Loucy (cell line): ENCODE measurements at regions not wholly inside any gene's neighbourhood (a gene's known extent, or its start where the extent isn't known, plus 50 kb on each side); places are given as distances from the start of the nearest gene placed in this dataset.

Experiments used
- H2AFZ ChIP-seq: fragments of 200-600 bp; sonication (generic); 2 replicates; pipeline ENCODE4 v1.6.0; 2016; ENCODE audit warnings: antibody characterized with exemption, mild to moderate bottlenecking, low read length, moderate library complexity
- H3F3A ChIP-seq: fragments of 200-600 bp; 2 replicates; pipeline ENCODE4 v1.6.0; 2016; ENCODE audit warnings: antibody characterized with exemption, low read depth, mild to moderate bottlenecking
- H3K27me3 ChIP-seq: fragments of 200-600 bp; sonication (generic); 2 replicates; pipeline ENCODE4 v1.6.1; 2014; ENCODE audit warnings: low read length, mild to moderate bottlenecking; ENCODE audit not compliant: insufficient read depth, poor library complexity, severe bottlenecking
- H3K36me3 ChIP-seq: fragments of 200-600 bp; sonication (generic); 2 replicates; pipeline ENCODE4 v1.6.1; 2016; ENCODE audit warnings: low read length; ENCODE audit not compliant: insufficient read depth
- H3K4me1 ChIP-seq: fragments of 200-600 bp; sonication (generic); 2 replicates; pipeline ENCODE4 v1.5.1; 2014; ENCODE audit warnings: low read length, mild to moderate bottlenecking; ENCODE audit not compliant: insufficient read depth, poor library complexity, severe bottlenecking
- H3K4me2 ChIP-seq: fragments of 200-600 bp; sonication (generic); 2 replicates; pipeline ENCODE4 v1.6.0; 2014; ENCODE audit warnings: antibody characterized with exemption, low read length, low read depth, mild to moderate bottlenecking; ENCODE audit not compliant: poor library complexity, severe bottlenecking
- H3K4me3 ChIP-seq: fragments of 200-600 bp; sonication (generic); 2 replicates; pipeline ENCODE4 v1.5.1; 2014; ENCODE audit warnings: low read length, mild to moderate bottlenecking, mixed read lengths; ENCODE audit not compliant: poor library complexity, severe bottlenecking
- H3K79me2 ChIP-seq: fragments of 200-600 bp; sonication (generic); 2 replicates; pipeline ENCODE4 v1.6.1; 2014; ENCODE audit warnings: low read length; ENCODE audit not compliant: insufficient read depth
- H3K9ac ChIP-seq: fragments of 200-600 bp; sonication (generic); 2 replicates; pipeline ENCODE4 v1.6.0; 2014; ENCODE audit warnings: mild to moderate bottlenecking, low read depth, low read length, moderate library complexity; ENCODE audit not compliant: poor library complexity, severe bottlenecking
- H3K9me2 ChIP-seq: fragments of 200-600 bp; sonication (generic); replicated peaks from 2 replicates; pipeline ENCODE4 v1.6.1; 2016; ENCODE audit warnings: low read depth, low read length, mixed read lengths
- H3K9me3 ChIP-seq: fragments of 200-600 bp; sonication (generic); 2 replicates; pipeline ENCODE4 v1.6.1; 2014; ENCODE audit warnings: mild to moderate bottlenecking, antibody characterized with exemption, low read length, low read depth; ENCODE audit not compliant: insufficient read depth
- H4K20me1 ChIP-seq: fragments of 200-600 bp; sonication (generic); 2 replicates; pipeline ENCODE4 v1.6.0; 2014; ENCODE audit warnings: antibody characterized with exemption, low read length, mild to moderate bottlenecking; ENCODE audit not compliant: insufficient read depth, poor library complexity, severe bottlenecking
- EZH2phosphoT487 ChIP-seq: fragments of 200-600 bp; IDR thresholded peaks from 2 replicates; pipeline ENCODE4 v1.6.1; 2018; ENCODE audit warnings: antibody characterized with exemption, mild to moderate bottlenecking, moderate library complexity, borderline replicate concordance
- TF ChIP-seq, protein P1 (sequence below): fragments of 200-600 bp; sonication (generic); conservative IDR thresholded peaks from 2 replicates; pipeline ENCODE4 v1.5.1; 2014; ENCODE audit warnings: mild to moderate bottlenecking, antibody characterized with exemption, low read length

DNA sequence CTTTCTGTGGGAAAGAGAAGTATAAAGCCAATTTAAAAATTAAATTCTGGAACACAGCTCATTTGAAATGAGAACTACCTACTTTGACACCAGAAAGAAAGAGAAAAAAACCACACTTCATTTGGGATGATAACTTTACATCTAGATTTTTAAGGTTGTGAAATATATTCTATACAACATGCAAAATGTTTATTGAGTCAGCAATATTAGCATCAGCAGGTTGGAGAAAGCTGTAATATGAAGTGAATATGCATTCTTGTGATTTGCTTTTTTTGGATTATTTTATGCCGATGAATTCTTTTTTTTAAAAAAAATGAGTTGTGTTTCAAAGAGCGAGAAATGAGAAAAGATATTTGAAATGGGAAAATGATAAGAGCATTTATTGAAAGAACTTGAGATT, 307.0 kb upstream of the DPPA4 start:
- H3K4me2 ChIP-seq = no peak overlapping the region

DNA sequence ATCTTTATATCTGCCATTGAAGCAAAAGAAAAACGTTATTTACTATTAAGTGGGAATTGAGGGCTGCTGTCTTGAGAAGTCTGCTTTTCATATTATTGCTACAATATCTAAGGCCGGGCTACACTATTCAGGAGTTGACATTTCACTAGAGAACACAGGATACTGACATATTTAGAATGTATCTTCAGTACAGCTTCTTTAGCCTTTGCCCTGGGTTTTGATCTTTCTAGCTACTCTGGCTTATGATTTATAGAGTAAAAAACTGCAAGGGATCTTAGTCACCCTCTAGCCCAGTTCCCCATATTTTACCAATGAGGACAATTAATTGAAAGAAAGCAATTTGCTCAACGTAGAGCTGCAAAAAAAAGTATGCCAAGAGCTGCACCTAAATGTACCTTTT, 307.4 kb upstream of the DPPA4 start:
- Histone ChIP-seq H3F3A (no peaks in the 10 kb centered on the region), H2AFZ (no peak overlapping the region), H3K9ac (no peak overlapping the region), H3K79me2 (no peaks in the 10 kb centered on the region), H3K9me2 (no peaks in the 10 kb centered on the region), H3K27me3 (no peaks in the 10 kb centered on the region), H3K4me2 (no peak overlapping the region), H3K4me3 (no peak overlapping the region), H3K9me3 (no peaks in the 10 kb centered on the region), H4K20me1 (no peaks in the 10 kb centered on the region), H3K4me1 (no peaks in the 10 kb centered on the region), H3K36me3 (no peaks in the 10 kb centered on the region)
- no peak for TF ChIP-seq EZH2phosphoT487
- TF ChIP-seq, protein P1, sequence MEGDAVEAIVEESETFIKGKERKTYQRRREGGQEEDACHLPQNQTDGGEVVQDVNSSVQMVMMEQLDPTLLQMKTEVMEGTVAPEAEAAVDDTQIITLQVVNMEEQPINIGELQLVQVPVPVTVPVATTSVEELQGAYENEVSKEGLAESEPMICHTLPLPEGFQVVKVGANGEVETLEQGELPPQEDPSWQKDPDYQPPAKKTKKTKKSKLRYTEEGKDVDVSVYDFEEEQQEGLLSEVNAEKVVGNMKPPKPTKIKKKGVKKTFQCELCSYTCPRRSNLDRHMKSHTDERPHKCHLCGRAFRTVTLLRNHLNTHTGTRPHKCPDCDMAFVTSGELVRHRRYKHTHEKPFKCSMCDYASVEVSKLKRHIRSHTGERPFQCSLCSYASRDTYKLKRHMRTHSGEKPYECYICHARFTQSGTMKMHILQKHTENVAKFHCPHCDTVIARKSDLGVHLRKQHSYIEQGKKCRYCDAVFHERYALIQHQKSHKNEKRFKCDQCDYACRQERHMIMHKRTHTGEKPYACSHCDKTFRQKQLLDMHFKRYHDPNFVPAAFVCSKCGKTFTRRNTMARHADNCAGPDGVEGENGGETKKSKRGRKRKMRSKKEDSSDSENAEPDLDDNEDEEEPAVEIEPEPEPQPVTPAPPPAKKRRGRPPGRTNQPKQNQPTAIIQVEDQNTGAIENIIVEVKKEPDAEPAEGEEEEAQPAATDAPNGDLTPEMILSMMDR = no peak

More for the DNA sequence above, 307.0 kb upstream of the DPPA4 start:
- H3F3A ChIP-seq = no peaks in the 10 kb centered on the region
- no peaks in the 10 kb centered on the region for H3K9me2 ChIP-seq
- no peak overlapping the region for H2AFZ ChIP-seq
- no peaks in the 10 kb centered on the region for H3K36me3 ChIP-seq
- H4K20me1 ChIP-seq = no peaks in the 10 kb centered on the region
- no peak overlapping the region for H3K9ac ChIP-seq
- TF ChIP-seq, protein P1 = no peak
- TF ChIP-seq EZH2phosphoT487 = no peak
- H3K4me1 ChIP-seq = no peaks in the 10 kb centered on the region
- no peaks in the 10 kb centered on the region for H3K79me2 ChIP-seq
- no peak overlapping the region for H3K4me3 ChIP-seq
- no peaks in the 10 kb centered on the region for H3K27me3 ChIP-seq
- no peaks in the 10 kb centered on the region for H3K9me3 ChIP-seq

DNA sequence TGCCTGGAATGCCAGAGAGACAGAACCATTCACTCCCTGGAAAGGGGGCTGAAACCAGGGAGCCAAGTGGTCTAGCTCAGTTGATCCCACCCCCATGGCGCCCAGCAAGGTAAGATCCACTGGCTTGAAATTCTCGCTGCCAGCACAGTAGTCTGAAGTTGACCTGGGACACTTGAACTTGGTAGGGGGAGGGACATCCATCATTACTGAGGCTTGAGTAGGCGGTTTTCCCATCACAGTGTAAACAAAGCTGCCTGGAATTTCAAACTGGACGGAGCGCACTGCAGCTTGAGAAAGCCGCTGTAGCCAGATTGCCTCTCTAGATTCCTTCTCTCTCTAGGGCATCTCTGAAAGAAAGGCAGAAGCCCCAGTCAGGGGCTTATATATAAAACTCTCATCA, 310.7 kb upstream of the DPPA4 start:
- Histone ChIP-seq H3K4me3 (no peak overlapping the region), H3K9me2 (no peaks in the 10 kb centered on the region), H2AFZ (no peak overlapping the region), H3K4me2 (no peak overlapping the region), H3K27me3 (no peaks in the 10 kb centered on the region), H3K79me2 (no peaks in the 10 kb centered on the region), H3F3A (no peaks in the 10 kb centered on the region), H3K36me3 (no peaks in the 10 kb centered on the region), H3K9me3 (no peaks in the 10 kb centered on the region), H4K20me1 (no peaks in the 10 kb centered on the region), H3K4me1 (no peaks in the 10 kb centered on the region), H3K9ac (no peak overlapping the region)
- TF ChIP-seq EZH2phosphoT487 = no peak
- TF ChIP-seq, protein P1 = no peak
